Frontal cortex (tissue), 3 donors: ENCODE measurements at regions not wholly inside any gene's neighbourhood (a gene's known extent, or its start where the extent isn't known, plus 50 kb on each side); places are given as distances from the start of the nearest gene placed in this dataset.
"Not testable (repeated sequence)": the region's sequence is repeated elsewhere in the genome, so short reads cannot be mapped to it uniquely, and the experiment has no call there.

ENCODE experiments used
- DNase-seq, 2 donors: peaks; one replicate each; pipeline ENCODE4 v3.0.0; 2012; ENCODE audit warnings: low spot score in 2 of 2
- FAIRE-seq: peaks from 2 replicates; lab custom pipeline; 2012; peaks lifted over from hg19 to GRCh38; lab: Jason Lieb, UNC
- donor health status: control.
- donor health status: control.
- donor health status: control.

DNA sequence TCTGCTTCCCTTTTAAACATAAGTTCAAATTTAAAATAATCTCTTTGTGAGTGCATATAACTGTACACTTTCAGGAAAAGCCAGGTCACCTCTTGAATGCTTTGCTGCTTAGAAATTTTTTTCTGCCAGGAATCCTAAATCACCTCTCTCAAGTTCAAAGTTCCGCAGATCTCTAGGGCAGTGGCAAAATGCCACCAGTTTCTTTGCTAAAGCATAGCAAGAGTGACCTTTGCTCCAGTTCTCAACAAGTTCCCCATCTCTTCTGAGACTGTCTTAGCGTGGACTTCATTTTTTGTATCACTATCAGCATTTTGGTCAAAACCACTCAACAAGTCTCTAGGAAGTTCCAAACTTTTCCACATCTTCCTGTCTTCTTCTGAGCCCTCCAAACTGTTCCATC is 249.7 kb upstream of the COPS8 start:
- not testable (repeated sequence) for DNase-seq, FAIRE-seq

GRCh38 chr2:236840215-236840614 is 245.5 kb upstream of the COPS8 start:
- DNase-seq (no peak), FAIRE-seq (no peak)

- FAIRE-seq: no peak
- no peak for DNase-seq
Measured at GRCh38 chr2:236840857-236841256, 244.8 kb upstream of the COPS8 start.

GRCh38 chr2:236841389-236841788 is 244.3 kb upstream of the COPS8 start:
- no peak for DNase-seq
- no peak for FAIRE-seq

DNA sequence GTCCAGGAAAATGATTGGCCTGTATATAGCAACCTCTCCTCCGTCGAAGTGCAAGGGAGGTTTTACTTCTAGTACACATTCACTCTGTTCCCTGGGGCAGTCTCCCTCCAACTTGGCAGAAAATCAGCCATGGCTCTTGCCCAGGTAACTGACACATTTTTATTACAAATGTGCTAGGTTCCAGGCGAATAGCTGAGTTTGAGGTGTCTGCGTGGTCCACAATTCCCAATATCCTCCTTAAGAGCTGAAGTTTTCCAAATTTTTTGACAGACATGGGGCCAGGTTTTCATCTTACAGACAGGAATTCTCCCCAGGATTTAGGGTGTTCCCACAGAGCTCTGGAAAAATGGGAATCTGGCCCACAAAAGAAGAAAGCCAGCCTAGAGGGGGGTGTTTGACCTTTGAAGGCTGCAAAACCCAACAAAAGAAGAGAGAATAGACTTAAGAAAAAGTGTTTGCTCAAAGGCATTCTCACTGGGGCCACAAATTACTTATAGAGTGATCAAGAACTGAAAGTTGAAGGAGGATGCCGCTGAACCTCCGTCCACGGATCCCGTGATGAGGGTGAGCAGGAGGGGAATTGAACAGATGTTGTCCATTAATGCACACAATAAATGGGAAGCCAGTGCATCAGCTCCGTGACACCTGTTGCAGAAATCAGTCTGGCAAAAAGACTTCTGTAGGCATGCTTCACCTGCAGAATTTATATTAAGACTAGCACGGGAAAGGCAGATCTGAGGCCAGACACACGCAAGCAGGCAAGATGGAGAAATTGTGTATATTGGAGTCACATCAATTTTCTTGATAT is 242.3 kb upstream of the COPS8 start:
- DNase-seq: no peak
- no peak for FAIRE-seq

DNA sequence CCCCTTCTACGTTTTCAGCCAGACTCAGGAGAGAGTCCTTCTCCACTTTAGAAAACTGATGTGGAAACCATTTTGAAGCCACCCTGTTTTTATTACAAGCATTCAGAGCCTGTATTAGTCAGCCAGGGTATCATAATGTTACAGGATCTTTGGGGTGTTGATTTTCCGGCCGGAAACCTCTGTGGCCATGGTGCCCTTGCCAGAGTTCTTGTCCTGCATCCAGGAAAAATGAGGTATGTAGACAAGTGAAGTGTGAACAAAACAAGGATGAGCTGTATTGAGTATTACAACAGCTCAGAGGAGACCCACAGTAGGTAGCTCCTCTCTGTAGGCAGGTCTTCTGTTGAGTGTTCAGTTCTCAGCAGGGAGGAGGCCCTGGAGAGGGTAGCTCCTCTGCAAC is 241.0 kb upstream of the COPS8 start:
- no peak for FAIRE-seq

GRCh38 chr2:236847023-236847422 is 238.7 kb upstream of the COPS8 start:
- no peak for DNase-seq
- no peak for FAIRE-seq

More for the DNA sequence above, 241.0 kb upstream of the COPS8 start:
- DNase-seq: no peak

GRCh38 chr2:236847538-236848263 is 238.0 kb upstream of the COPS8 start:
- DNase-seq (no peak), FAIRE-seq (no peak)

DNA sequence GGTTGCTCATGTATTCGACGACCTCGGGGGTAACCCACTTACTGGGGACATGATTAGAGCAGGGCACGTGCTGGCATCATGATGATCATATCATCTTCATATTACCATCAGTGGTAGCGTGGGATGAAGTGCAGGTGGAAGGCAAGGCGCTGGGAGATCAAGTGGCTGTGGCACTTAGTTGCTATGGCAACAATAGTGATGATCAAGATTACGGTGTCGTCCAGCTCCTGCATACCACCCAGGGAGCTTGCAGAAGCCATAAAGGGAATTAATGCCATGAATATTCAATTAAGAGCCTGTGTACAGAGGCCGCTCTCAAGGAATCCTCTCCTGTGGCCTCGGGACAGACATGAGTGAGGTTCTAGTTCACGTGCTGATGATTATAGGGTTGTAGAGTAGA is 237.2 kb upstream of the COPS8 start:
- no peak for DNase-seq

DNA sequence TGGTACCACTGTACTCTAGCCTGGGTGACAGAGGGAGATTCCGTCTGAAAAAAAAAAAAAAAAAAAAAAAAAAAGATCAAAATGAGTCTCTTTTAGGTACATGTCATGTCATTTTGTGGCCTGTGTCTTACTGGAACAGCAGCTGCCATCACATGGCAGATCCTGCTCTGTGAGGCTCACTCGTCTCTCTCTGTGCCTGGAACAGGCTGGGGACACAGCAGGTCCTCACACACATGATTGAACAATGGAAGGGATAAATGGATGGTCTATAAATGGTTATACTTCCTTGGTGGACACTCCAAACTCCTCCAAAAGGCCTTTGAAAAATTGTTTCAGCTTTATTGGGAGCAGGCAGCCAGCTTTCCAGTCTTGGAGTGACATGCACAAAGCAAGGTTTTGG is 236.2 kb upstream of the COPS8 start:
- FAIRE-seq (no peak), DNase-seq (no peak)

More for the DNA sequence above, 237.2 kb upstream of the COPS8 start:
- no peak for FAIRE-seq

- DNase-seq: no peak
- FAIRE-seq: no peak
Measured at GRCh38 chr2:236849940-236850339, 235.7 kb upstream of the COPS8 start.

DNA sequence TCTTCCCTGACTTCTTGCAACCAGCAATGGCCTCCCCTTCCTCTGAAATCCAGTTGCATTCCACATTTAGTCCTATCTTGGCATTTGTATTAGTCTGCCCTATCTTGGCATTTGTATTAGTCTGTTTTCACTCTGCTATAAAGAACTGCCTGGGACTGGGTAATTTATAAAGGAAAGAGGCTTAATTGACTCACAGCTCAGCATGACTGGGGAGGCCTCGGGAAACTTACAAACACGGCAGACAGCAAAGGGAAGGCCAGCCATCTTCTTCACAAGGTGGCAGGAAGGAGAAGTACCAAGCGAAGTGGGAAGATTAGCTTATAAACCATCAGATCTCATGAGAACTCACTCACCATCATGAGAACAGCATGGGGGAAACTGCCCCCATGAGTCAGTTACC is 234.5 kb upstream of the COPS8 start:
- DNase-seq (no peak), FAIRE-seq (no peak)

DNA sequence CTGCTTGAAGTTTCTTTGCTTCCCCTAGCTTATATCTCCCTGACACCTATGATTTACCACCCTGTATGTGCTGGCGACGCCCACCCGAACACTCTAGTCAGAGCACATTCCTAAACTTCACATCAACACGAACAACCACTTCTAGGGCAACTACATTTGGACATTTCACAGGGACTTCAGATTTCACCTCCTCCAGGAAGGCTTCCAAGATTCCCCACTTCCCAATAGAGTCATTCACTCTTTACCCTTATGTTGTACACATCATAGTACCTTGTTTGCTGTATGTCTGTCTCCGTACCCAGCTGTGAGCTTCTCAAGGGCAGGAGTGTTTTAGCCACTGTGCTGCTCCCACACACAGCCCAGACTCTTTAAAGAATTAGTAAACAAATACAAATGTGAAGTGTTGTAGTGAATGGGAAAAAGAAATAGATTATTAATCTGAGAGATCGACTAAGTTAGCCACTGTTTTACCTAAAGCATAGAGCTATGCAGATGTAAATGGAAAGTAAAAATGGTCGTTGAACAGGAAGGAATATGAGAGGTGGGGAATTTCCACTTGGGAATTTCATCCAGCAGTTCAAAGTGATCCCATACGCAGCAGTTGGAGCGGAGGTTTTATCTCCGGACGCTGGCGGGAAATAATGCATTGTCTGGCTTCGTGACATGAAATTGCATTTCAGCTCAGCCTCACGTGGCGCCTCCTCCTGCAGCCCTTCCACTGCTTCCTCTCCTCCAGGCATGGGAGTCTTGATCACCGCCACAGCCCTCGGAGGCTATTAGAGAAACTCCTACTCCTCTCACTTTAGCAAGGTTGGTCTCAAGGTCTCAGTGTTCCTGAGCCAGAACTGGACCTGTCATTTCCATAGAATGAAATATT is 233.4 kb upstream of the COPS8 start:
- no peak for FAIRE-seq
- DNase-seq: no peak

DNA sequence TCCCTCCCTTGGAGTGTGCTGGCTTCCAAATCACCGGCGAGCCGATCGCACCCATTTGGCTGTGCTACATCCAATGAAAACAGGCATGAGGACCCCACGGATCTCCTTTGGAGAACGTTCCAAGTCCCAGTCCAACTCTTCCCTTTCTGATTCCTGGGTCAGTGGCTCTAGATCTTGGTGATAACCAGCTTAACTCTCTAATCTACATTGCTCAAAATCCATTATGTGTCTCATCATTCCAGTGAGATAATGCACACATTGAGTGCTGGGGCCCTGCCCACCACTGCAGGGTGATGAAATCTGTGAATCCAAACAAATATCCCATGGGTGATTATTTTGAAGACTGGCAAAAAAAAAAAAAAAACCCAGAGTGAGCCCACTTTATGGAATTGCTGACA is 232.7 kb upstream of the COPS8 start:
- no peak for DNase-seq
- no peak for FAIRE-seq

- FAIRE-seq: no peak
- DNase-seq: no peak
Measured at GRCh38 chr2:236853585-236854051, 232.1 kb upstream of the COPS8 start.

- no peak for FAIRE-seq
- DNase-seq: no peak
Measured at GRCh38 chr2:236855176-236855865, 230.4 kb upstream of the COPS8 start.

GRCh38 chr2:236855866-236856847 is 229.5 kb upstream of the COPS8 start:
- FAIRE-seq (no peak), DNase-seq (no peak)

DNA sequence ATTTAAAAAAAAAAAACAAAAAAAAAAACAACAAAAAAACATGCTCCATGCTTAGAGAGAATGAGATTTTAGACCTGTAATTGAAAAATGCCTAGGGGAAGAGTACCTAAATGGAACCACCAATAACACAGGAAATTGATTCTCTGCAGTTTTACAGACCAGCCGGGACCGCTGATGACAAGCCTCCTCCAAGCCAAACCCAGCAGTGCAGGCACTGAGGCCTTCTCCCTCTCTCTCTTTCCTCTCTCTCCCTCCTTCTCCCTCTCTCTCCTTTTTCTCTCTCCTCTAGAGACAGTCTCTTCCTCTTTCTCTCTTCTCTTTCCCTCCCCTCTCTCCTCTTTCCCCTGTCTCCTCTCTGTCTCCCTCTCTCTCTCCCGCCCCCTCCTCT is 228.8 kb upstream of the COPS8 start:
- FAIRE-seq (no peak), DNase-seq (no peak)

DNA sequence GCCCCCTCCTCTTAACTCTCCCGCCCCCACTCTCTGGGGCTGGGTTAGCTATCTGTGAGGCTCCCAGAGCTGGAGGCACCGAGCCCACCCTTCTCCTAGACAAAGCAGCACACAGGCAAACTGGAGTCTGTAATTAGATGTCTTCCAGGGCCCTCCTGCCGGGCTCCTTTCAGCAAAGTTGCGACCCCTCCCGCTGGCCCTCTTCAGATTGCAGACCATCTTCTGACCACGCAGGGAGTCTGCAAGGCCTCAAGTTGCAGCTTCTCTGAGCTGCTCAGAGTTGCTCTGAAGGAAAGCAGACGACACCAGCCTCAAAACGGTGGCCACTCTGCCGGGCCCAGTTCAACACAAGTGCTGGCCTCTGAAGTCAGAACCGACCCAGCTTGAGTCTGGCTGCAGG is 228.4 kb upstream of the COPS8 start:
- DNase-seq: no peak
- FAIRE-seq: no peak
